ENCODE measurements at regions not wholly inside any gene's neighbourhood (a gene's known extent, or its start where the extent isn't known, plus 50 kb on each side); places are given as distances from the start of the nearest gene placed in this dataset.

GRCh38 chr5:158022393-158022792, 163.4 kb upstream of the CLINT1 start:
- TF ChIP-seq, protein P1, sequence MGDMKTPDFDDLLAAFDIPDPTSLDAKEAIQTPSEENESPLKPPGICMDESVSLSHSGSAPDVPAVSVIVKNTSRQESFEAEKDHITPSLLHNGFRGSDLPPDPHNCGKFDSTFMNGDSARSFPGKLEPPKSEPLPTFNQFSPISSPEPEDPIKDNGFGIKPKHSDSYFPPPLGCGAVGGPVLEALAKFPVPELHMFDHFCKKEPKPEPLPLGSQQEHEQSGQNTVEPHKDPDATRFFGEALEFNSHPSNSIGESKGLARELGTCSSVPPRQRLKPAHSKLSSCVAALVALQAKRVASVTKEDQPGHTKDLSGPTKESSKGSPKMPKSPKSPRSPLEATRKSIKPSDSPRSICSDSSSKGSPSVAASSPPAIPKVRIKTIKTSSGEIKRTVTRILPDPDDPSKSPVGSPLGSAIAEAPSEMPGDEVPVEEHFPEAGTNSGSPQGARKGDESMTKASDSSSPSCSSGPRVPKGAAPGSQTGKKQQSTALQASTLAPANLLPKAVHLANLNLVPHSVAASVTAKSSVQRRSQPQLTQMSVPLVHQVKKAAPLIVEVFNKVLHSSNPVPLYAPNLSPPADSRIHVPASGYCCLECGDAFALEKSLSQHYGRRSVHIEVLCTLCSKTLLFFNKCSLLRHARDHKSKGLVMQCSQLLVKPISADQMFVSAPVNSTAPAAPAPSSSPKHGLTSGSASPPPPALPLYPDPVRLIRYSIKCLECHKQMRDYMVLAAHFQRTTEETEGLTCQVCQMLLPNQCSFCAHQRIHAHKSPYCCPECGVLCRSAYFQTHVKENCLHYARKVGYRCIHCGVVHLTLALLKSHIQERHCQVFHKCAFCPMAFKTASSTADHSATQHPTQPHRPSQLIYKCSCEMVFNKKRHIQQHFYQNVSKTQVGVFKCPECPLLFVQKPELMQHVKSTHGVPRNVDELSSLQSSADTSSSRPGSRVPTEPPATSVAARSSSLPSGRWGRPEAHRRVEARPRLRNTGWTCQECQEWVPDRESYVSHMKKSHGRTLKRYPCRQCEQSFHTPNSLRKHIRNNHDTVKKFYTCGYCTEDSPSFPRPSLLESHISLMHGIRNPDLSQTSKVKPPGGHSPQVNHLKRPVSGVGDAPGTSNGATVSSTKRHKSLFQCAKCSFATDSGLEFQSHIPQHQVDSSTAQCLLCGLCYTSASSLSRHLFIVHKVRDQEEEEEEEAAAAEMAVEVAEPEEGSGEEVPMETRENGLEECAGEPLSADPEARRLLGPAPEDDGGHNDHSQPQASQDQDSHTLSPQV (IDR thresholded peaks at IDR 0.05) = no peak
- TF ChIP-seq ATF2 (IDR thresholded peaks at IDR 0.05; ENCODE audit: low read length) (no peak), MTA2 (IDR thresholded peaks at IDR 0.05; ENCODE audit: low read depth) (no peak)
